IMR-90 (cell line): ENCODE measurements at regions not wholly inside any gene's neighbourhood (a gene's known extent, or its start where the extent isn't known, plus 50 kb on each side); places are given as distances from the start of the nearest gene placed in this dataset.

Experiments
- ATAC-seq: fragments of 200-7000 bp; cut with Tn5 transposase; 2 replicates; pipeline ENCODE4 v1.9.1; 2020; ENCODE audit warnings: low read depth, mild to moderate bottlenecking, moderate library complexity
- BruUV-seq: library from RNA; stranded (reverse); fragments of 400-500 nt; replicated peaks from 2 replicates; lab custom pipeline; 2021; lab: Mats Ljungman, UMichigan
- CTCF ChIA-PET: fragments of 300-600 bp; formaldehyde crosslinking; extraction: SDS; loops from one replicate; lab custom pipeline; 2021; ENCODE audit warnings: antibody characterized with exemption; lab: Yijun Ruan, JAX
- POLR2A ChIA-PET: fragments of 300-600 bp; sonication (Branson Sonifier 250); formaldehyde crosslinking; loops from one replicate; lab custom pipeline; 2022; ENCODE audit warnings: antibody characterized with exemption; ENCODE audit not compliant: unreplicated experiment; lab: Charles Lee
- DNase-seq: peaks from one replicate; pipeline ENCODE4 v3.0.0; 2013
- H2AFZ ChIP-seq: replicated peaks from 2 replicates; pipeline ENCODE3; 2013; ENCODE audit warnings: low read length, mild to moderate bottlenecking; ENCODE audit not compliant: poor library complexity
- H2AK5ac ChIP-seq: 2 replicates; pipeline ENCODE4 v1.6.1; 2013; ENCODE audit warnings: low read depth, low read length, inconsistent platforms
- H2AK9ac ChIP-seq: replicated peaks from 2 replicates; pipeline ENCODE3; 2013; ENCODE audit warnings: mild to moderate bottlenecking, low read depth, low read length, moderate library complexity; ENCODE audit not compliant: poor library complexity
- H2BK120ac ChIP-seq: 2 replicates; pipeline ENCODE4 v1.6.1; 2013; ENCODE audit warnings: low read depth, low read length, inconsistent platforms
- H2BK15ac ChIP-seq: 3 replicates; pipeline ENCODE4 v1.6.1; 2013; ENCODE audit warnings: low read depth, low read length, inconsistent platforms
- H2BK20ac ChIP-seq: 2 replicates; pipeline ENCODE4 v1.6.1; 2013; ENCODE audit warnings: low read depth, mild to moderate bottlenecking, inconsistent platforms, low read length, moderate library complexity
- H2BK5ac ChIP-seq: 2 replicates; pipeline ENCODE4 v1.6.1; 2013; ENCODE audit warnings: mild to moderate bottlenecking, low read depth, low read length, inconsistent platforms; ENCODE audit not compliant: poor library complexity, severe bottlenecking
- H3K14ac ChIP-seq: replicated peaks from 2 replicates; pipeline ENCODE4 v1.6.1; 2013; ENCODE audit warnings: low read depth, low read length, inconsistent platforms
- H3K18ac ChIP-seq: 2 replicates; pipeline ENCODE4 v1.6.1; 2013; ENCODE audit warnings: low read depth, low read length, control low read depth
- H3K23ac ChIP-seq: 2 replicates; pipeline ENCODE4 v1.6.1; 2013; ENCODE audit warnings: low read depth, low read length, inconsistent platforms
- H3K27ac ChIP-seq: 2 replicates; pipeline ENCODE4 v1.5.1; 2013; ENCODE audit warnings: mild to moderate bottlenecking, control low read depth, low read length; ENCODE audit not compliant: insufficient read depth
- H3K27me3 ChIP-seq: 2 replicates; pipeline ENCODE4 v1.6.1; 2013; ENCODE audit warnings: low read length; ENCODE audit not compliant: control insufficient read depth, insufficient read depth
- H3K36me3 ChIP-seq: 2 replicates; pipeline ENCODE4 v1.6.1; 2013; ENCODE audit warnings: low read length, mixed read lengths; ENCODE audit not compliant: control insufficient read depth, insufficient read depth
- H3K4ac ChIP-seq: 2 replicates; pipeline ENCODE4 v1.6.1; 2013; ENCODE audit warnings: low read depth, low read length, inconsistent platforms
- H3K4me1 ChIP-seq: 2 replicates; pipeline ENCODE4 v1.6.1; 2013; ENCODE audit warnings: low read length, mixed read lengths; ENCODE audit not compliant: control insufficient read depth, insufficient read depth
- H3K4me2 ChIP-seq: 2 replicates; pipeline ENCODE4 v1.6.1; 2013; ENCODE audit warnings: low read depth, mild to moderate bottlenecking, control low read depth, low read length, moderate library complexity
- H3K4me3 ChIP-seq: 2 replicates; pipeline ENCODE4 v1.5.1; 2013; ENCODE audit warnings: low read depth, mild to moderate bottlenecking, control low read depth, low read length, moderate library complexity; ENCODE audit not compliant: insufficient read depth
- H3K56ac ChIP-seq: 2 replicates; pipeline ENCODE4 v1.6.1; 2013; ENCODE audit warnings: low read length, inconsistent platforms; ENCODE audit not compliant: insufficient read depth; ENCODE audit errors: extremely low read depth
- H3K79me1 ChIP-seq, 2 experiments: 2 replicates each; pipeline ENCODE4 v1.6.1; 2013; ENCODE audit warnings: low read length in 2 of 2, inconsistent platforms in 1 of 2, low read depth in 1 of 2
- H3K9ac ChIP-seq: 2 replicates; pipeline ENCODE4 v1.6.1; 2013; ENCODE audit warnings: low read depth, low read length, control low read depth
- H3K9me1 ChIP-seq: 2 replicates; pipeline ENCODE4 v1.6.1; 2013; ENCODE audit warnings: low read length, inconsistent platforms; ENCODE audit not compliant: insufficient read depth
- H3K9me3 ChIP-seq: 2 replicates; pipeline ENCODE4 v1.6.1; 2013; ENCODE audit warnings: low read length; ENCODE audit not compliant: control insufficient read depth, insufficient read depth
- H4K20me1 ChIP-seq: 2 replicates; pipeline ENCODE4 v1.6.1; 2013; ENCODE audit warnings: low read length, inconsistent platforms; ENCODE audit not compliant: insufficient read depth
- H4K5ac ChIP-seq: 2 replicates; pipeline ENCODE4 v1.6.1; 2013; ENCODE audit warnings: mild to moderate bottlenecking, low read depth, low read length, control low read depth
- H4K8ac ChIP-seq, 2 experiments: 2 replicates each; pipeline ENCODE4 v1.6.1; 2013; ENCODE audit warnings: low read depth in 2 of 2, low read length in 2 of 2, control low read depth in 1 of 2, inconsistent platforms in 1 of 2
- H4K91ac ChIP-seq: 2 replicates; pipeline ENCODE4 v1.6.1; 2013; ENCODE audit warnings: low read depth, low read length, inconsistent platforms; ENCODE audit not compliant: insufficient read depth
- CEBPB ChIP-seq: IDR thresholded peaks from 2 replicates; pipeline ENCODE4 v1.6.1; 2012; ENCODE audit warnings: low read depth, low read length, improper control_type of control experiment
- CHD1 ChIP-seq: IDR thresholded peaks from 2 replicates; pipeline ENCODE4 v1.6.1; 2012; ENCODE audit warnings: low read depth, low read length, improper control_type of control experiment
- ELK1 ChIP-seq: fragments of 150-350 bp; IDR thresholded peaks from 2 replicates; pipeline ENCODE4 v1.6.1; 2016; ENCODE audit warnings: low read depth, mild to moderate bottlenecking, low read length, moderate library complexity, borderline replicate concordance
- FOS ChIP-seq: fragments of 150-350 bp; IDR thresholded peaks from 2 replicates; pipeline ENCODE4 v1.6.1; 2016; ENCODE audit warnings: low read depth, low read length
- MAFK ChIP-seq: IDR thresholded peaks from 2 replicates; pipeline ENCODE4 v1.6.1; 2012; ENCODE audit warnings: low read depth, low read length, improper control_type of control experiment
- MAZ ChIP-seq: IDR thresholded peaks from 2 replicates; pipeline ENCODE4 v1.6.1; 2012; ENCODE audit warnings: low read depth, mild to moderate bottlenecking, low read length, improper control_type of control experiment, moderate library complexity, borderline replicate concordance
- POLR2A ChIP-seq: IDR thresholded peaks from 2 replicates; pipeline ENCODE4 v1.6.1; 2012; ENCODE audit warnings: mild to moderate bottlenecking, low read depth, low read length
- RAD21 ChIP-seq: IDR thresholded peaks from 2 replicates; pipeline ENCODE4 v1.6.1; 2012; ENCODE audit warnings: low read length, improper control_type of control experiment
- RCOR1 ChIP-seq: IDR thresholded peaks from 2 replicates; pipeline ENCODE4 v1.6.1; 2012; ENCODE audit warnings: mild to moderate bottlenecking, low read length, improper control_type of control experiment; ENCODE audit not compliant: insufficient replicate concordance
- RFX5 ChIP-seq: IDR thresholded peaks from 2 replicates; pipeline ENCODE4 v1.8.0; 2012; ENCODE audit warnings: low read depth, mild to moderate bottlenecking, low read length, moderate library complexity
- SMC3 ChIP-seq: fragments of 150-350 bp; IDR thresholded peaks from 2 replicates; pipeline ENCODE4 v1.6.1; 2016; ENCODE audit warnings: low read depth, mild to moderate bottlenecking, antibody characterized with exemption, low read length, moderate library complexity
- USF2 ChIP-seq: fragments of 150-350 bp; IDR thresholded peaks from 2 replicates; pipeline ENCODE4 v1.6.1; 2017; ENCODE audit warnings: mild to moderate bottlenecking, antibody characterized with exemption, low read length, low read depth
- WGBS, 2 experiments: methylation state at CpG; one replicate each; pipeline versions ENCODE4 v1.1.5 to v1.1.7; 2013; ENCODE audit warnings: missing lambda C conversion rate in 2 of 2; ENCODE audit not compliant: insufficient read length in 1 of 2; ENCODE audit errors: extremely low coverage in 2 of 2; 5-methylcytosine and 5-hydroxymethylcytosine counted together
- dilution Hi-C: fragments of 300-500 bp; cut with HindIII; formaldehyde crosslinking; loops from one replicate; pipeline ENCODE4 v1.14.3; 2018; ENCODE audit warnings: low sequenced_read_pairs; ENCODE audit not compliant: unreplicated experiment
- in situ Hi-C: fragments of 300-500 bp; cut with MboI; formaldehyde crosslinking; loops from 3 replicates; pipeline ENCODE4 v1.14.3; 2019; ENCODE audit warnings: low sequenced_read_pairs, inconsistent platforms, mixed read lengths
- intact Hi-C: fragments of 100-400 bp; cut with micrococcal nuclease; formaldehyde crosslinking; loops from 2 replicates; pipeline ENCODE4 v1.10.0; 2022

- peak; percentile 85 for ATAC-seq
- Histone ChIP-seq H3K27ac (peak overlapping the region; percentile 99), H3K56ac (peak overlapping the region; percentile 88), H2BK15ac (peak overlapping the region; percentile 53; the same call in 2 of the 3 replicates), H3K4me3 (no peak overlapping the region), H4K91ac (peak overlapping the region; percentile 97), H3K18ac (peak overlapping the region; percentile 99), H3K27me3 (no peaks in the 10 kb centered on the region), H3K9me3 (no peaks in the 10 kb centered on the region), H4K20me1 (no peaks in the 10 kb centered on the region), H3K4me1 (peaks cover 26% of the 10 kb centered on the region), H2BK120ac (peak overlapping the region; percentile 87), H3K9ac (peak overlapping the region; percentile 76), H3K36me3 (no peaks in the 10 kb centered on the region), H3K79me1 (no peaks in the 10 kb centered on the region), H3K4me2 (peak overlapping the region; percentile 47), H3K9me1 (peaks cover 3% of the 10 kb centered on the region; the same call in 1 of the 2 replicates), H3K14ac (peak overlapping the region; percentile 26; the same call in 1 of the 2 replicates), H4K5ac (peak overlapping the region; percentile 99), H3K4ac (peak overlapping the region; percentile 96), H4K8ac (peak overlapping the region; percentile 80 to 84), H2AFZ (no peak overlapping the region), H2BK5ac (peak overlapping the region; percentile 89), H2AK5ac (peak overlapping the region; percentile 46), H2AK9ac (no peak overlapping the region), H3K23ac (peak overlapping the region; percentile 32; the same call in 1 of the 2 replicates), H2BK20ac (peak overlapping the region; percentile 88)
- no peak for TF ChIP-seq CHD1
- peak; percentile 40; the same call in 1 of the 2 replicates for TF ChIP-seq MAFK
- TF ChIP-seq POLR2A, result no peak
- peak; percentile 90 for TF ChIP-seq CEBPB
- no peak for TF ChIP-seq RAD21
- TF ChIP-seq RCOR1, result peak; percentile 40
- 0 out of 2 replicates have a peak, but pooled peaks have one; percentile 6 for TF ChIP-seq SMC3
- TF ChIP-seq MAZ, result peak; percentile 92
- TF ChIP-seq USF2, result no peak
- no peak for TF ChIP-seq ELK1
- peak; percentile 57 for TF ChIP-seq FOS
- TF ChIP-seq RFX5, result no peak
- WGBS, 2 experiments, result no CpG with 5 or more reads among the region's 4 CpGs
- in situ Hi-C loops (no loop called here), intact Hi-C loops (loop anchor here (5.0 kb wide), 1 partner anchor 248 kb away; no protein-coding TSS in a partner anchor), dilution Hi-C loops (no loop called here)
- POLR2A ChIA-PET, result no interaction called here
- peak; percentile 96 for DNase-seq
- CTCF ChIA-PET, result no interaction called here
- no TSS peak for BruUV-seq
These were observed 61.1 kb upstream of the RAB4A start for GRCh38 chr1:229209816-229210215.
